ENCODE measurements at regions not wholly inside any gene's neighbourhood (a gene's known extent, or its start where the extent isn't known, plus 50 kb on each side); places are given as distances from the start of the nearest gene placed in this dataset.

DNA sequence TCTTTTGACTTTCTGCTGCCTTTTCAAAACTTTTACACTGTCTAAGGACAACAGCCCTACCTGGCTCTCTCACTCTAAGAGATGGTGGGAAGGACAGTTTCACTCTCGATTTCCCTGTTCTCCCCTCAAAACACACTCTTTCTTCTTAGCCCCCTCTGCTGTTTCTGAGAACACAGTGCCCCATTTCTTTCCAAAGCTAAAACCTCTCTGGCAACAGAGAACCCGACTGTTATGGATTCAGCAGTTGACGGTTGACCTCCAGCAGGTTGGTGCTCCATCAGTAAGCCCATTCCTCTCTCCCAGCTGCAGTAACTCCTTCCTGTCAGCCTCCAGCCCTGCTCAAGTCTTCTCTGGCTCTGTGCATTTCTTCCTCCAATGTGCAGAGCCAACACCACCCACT lies 88.2 kb upstream of the ABCD3 start:
- peaks cover 17% of the 10 kb centered on the region for H3K27me3 ChIP-seq (ENCODE audit: insufficient read depth, poor library complexity, severe bottlenecking)
- H3K4me3 ChIP-seq (replicated peaks; ENCODE audit: insufficient read depth, low read length) = no peak overlapping the region
- DNase-seq (ENCODE audit: low read depth in 1 of 2, low spot score in 1 of 2) = no peak
- no peak overlapping the region for H3K27ac ChIP-seq (replicated peaks)
- TF ChIP-seq, protein P1, sequence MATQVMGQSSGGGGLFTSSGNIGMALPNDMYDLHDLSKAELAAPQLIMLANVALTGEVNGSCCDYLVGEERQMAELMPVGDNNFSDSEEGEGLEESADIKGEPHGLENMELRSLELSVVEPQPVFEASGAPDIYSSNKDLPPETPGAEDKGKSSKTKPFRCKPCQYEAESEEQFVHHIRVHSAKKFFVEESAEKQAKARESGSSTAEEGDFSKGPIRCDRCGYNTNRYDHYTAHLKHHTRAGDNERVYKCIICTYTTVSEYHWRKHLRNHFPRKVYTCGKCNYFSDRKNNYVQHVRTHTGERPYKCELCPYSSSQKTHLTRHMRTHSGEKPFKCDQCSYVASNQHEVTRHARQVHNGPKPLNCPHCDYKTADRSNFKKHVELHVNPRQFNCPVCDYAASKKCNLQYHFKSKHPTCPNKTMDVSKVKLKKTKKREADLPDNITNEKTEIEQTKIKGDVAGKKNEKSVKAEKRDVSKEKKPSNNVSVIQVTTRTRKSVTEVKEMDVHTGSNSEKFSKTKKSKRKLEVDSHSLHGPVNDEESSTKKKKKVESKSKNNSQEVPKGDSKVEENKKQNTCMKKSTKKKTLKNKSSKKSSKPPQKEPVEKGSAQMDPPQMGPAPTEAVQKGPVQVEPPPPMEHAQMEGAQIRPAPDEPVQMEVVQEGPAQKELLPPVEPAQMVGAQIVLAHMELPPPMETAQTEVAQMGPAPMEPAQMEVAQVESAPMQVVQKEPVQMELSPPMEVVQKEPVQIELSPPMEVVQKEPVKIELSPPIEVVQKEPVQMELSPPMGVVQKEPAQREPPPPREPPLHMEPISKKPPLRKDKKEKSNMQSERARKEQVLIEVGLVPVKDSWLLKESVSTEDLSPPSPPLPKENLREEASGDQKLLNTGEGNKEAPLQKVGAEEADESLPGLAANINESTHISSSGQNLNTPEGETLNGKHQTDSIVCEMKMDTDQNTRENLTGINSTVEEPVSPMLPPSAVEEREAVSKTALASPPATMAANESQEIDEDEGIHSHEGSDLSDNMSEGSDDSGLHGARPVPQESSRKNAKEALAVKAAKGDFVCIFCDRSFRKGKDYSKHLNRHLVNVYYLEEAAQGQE (IDR thresholded peaks at IDR 0.05; ENCODE audit: insufficient replicate concordance, low read depth) = no peak
- no peak for TF ChIP-seq POLR2AphosphoS5 (IDR thresholded peaks at IDR 0.05; ENCODE audit: low read depth)
- TF ChIP-seq, protein P2, sequence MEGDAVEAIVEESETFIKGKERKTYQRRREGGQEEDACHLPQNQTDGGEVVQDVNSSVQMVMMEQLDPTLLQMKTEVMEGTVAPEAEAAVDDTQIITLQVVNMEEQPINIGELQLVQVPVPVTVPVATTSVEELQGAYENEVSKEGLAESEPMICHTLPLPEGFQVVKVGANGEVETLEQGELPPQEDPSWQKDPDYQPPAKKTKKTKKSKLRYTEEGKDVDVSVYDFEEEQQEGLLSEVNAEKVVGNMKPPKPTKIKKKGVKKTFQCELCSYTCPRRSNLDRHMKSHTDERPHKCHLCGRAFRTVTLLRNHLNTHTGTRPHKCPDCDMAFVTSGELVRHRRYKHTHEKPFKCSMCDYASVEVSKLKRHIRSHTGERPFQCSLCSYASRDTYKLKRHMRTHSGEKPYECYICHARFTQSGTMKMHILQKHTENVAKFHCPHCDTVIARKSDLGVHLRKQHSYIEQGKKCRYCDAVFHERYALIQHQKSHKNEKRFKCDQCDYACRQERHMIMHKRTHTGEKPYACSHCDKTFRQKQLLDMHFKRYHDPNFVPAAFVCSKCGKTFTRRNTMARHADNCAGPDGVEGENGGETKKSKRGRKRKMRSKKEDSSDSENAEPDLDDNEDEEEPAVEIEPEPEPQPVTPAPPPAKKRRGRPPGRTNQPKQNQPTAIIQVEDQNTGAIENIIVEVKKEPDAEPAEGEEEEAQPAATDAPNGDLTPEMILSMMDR (IDR thresholded peaks at IDR 0.05; ENCODE audit: insufficient read depth, low read length) = no peak
- no peak for TF ChIP-seq SPI1 (IDR thresholded peaks at IDR 0.05; ENCODE audit: borderline replicate concordance, low read depth)
- TF ChIP-seq GABPA (IDR thresholded peaks at IDR 0.05; ENCODE audit: low read depth) = no peak

DNA sequence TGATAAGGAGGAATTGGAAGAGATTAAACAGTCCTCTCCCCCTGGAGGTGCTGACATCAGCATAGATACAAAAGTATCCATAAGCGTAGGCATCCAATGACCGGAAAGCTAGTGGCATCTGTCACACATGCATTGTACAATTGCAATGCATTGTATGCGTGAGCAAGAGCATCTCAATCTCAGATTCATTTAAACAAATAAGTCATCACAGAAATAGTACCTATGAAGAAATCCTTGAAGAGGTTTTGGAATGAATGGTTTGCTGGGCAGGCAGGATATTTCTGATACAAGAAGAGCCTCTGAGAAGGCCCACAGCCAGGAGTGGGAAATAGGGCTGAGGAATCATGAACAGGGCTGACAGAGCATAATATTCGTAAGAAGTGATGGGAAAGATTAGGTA lies 88.9 kb upstream of the ABCD3 start:
- peaks cover 17% of the 10 kb centered on the region for H3K27me3 ChIP-seq (ENCODE audit: insufficient read depth, poor library complexity, severe bottlenecking)
- DNase-seq (ENCODE audit: low read depth in 1 of 2, low spot score in 1 of 2) = no peak
- no peak overlapping the region for H3K4me3 ChIP-seq (replicated peaks; ENCODE audit: insufficient read depth, low read length)
- TF ChIP-seq GABPA (IDR thresholded peaks at IDR 0.05; ENCODE audit: low read depth) (no peak), POLR2AphosphoS5 (IDR thresholded peaks at IDR 0.05; ENCODE audit: low read depth) (no peak), SPI1 (IDR thresholded peaks at IDR 0.05; ENCODE audit: borderline replicate concordance, low read depth) (no peak)
- TF ChIP-seq, protein P2 (IDR thresholded peaks at IDR 0.05; ENCODE audit: insufficient read depth, low read length) = no peak
- TF ChIP-seq, protein P1 (IDR thresholded peaks at IDR 0.05; ENCODE audit: insufficient replicate concordance, low read depth) = no peak
- no peak overlapping the region for H3K27ac ChIP-seq (replicated peaks)

- no peak for DNase-seq (ENCODE audit: low read depth in 1 of 2, low spot score in 1 of 2)
- Histone ChIP-seq H3K27ac (replicated peaks) (no peak overlapping the region), H3K27me3 (ENCODE audit: insufficient read depth, poor library complexity, severe bottlenecking) (peaks cover 20% of the 10 kb centered on the region), H3K4me3 (replicated peaks; ENCODE audit: insufficient read depth, low read length) (no peak overlapping the region)
- TF ChIP-seq GABPA (IDR thresholded peaks at IDR 0.05; ENCODE audit: low read depth) (no peak), POLR2AphosphoS5 (IDR thresholded peaks at IDR 0.05; ENCODE audit: low read depth) (no peak), SPI1 (IDR thresholded peaks at IDR 0.05; ENCODE audit: borderline replicate concordance, low read depth) (no peak)
- TF ChIP-seq, protein P1 (IDR thresholded peaks at IDR 0.05; ENCODE audit: insufficient replicate concordance, low read depth) = no peak
- TF ChIP-seq, protein P2 (IDR thresholded peaks at IDR 0.05; ENCODE audit: insufficient read depth, low read length) = no peak
Measured at GRCh38 chr1:94327001-94327690, 89.8 kb upstream of the ARHGAP29 start.

All from HL-60 (cell line).